PC-9 (cell line): ENCODE measurements at regions not wholly inside any gene's neighbourhood (a gene's known extent, or its start where the extent isn't known, plus 50 kb on each side); places are given as distances from the start of the nearest gene placed in this dataset.

Experiments used
- CTCF ChIP-seq: fragments of 200-600 bp; sonication (generic); conservative IDR thresholded peaks from 2 replicates; pipeline ENCODE4 v1.6.1; 2017; ENCODE audit warnings: mixed run types, antibody characterized with exemption, mild to moderate bottlenecking, moderate library complexity
- EZH2 ChIP-seq: fragments of 200-600 bp; sonication (generic); IDR thresholded peaks from 2 replicates; pipeline ENCODE4 v1.8.0; 2017; ENCODE audit warnings: antibody characterized with exemption, low read depth

GRCh38 chr17:16879686-16880085 lies 92.2 kb downstream of the TNFRSF13B start:
- TF ChIP-seq CTCF (no peak), EZH2 (no peak)
